GM19395 (cell line): ENCODE measurements at regions not wholly inside any gene's neighbourhood (a gene's known extent, or its start where the extent isn't known, plus 50 kb on each side); places are given as distances from the start of the nearest gene placed in this dataset.

Source experiments
- ATAC-seq: cut with Tn5 transposase; IDR thresholded peaks from one replicate; pipeline ENCODE4 v1.9.1; 2021; ENCODE audit warnings: mild to moderate bottlenecking, moderate library complexity; ENCODE audit not compliant: unreplicated experiment

DNA sequence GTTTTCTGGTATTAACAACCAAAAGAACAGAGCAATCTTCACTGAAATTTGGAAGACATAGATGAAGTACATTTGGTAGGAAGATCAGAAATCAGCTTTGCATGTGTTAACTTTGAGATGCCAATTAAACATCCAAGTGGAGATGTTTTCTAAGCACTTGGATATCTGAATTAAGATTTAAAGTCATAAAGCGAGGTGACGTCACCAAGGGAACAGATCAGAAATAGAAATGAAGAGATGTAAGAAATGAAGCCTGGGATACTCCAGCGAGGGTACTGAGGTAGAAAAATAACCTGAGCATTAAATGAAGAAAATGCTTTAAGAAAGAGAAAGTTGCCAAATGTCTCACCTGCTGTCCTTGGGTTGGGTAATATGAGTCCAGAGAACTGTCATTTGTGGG, 1223.3 kb downstream of the MAT2B start:
- ATAC-seq = no peak

- no peak for ATAC-seq
These were observed 1229.9 kb downstream of the MAT2B start for GRCh38 chr5:164735334-164735733.

GRCh38 chr5:164741376-164741775, 1236.0 kb downstream of the MAT2B start:
- ATAC-seq = peak; percentile 40

GRCh38 chr5:164742025-164742424, 1236.6 kb downstream of the MAT2B start:
- ATAC-seq = peak; percentile 95

DNA sequence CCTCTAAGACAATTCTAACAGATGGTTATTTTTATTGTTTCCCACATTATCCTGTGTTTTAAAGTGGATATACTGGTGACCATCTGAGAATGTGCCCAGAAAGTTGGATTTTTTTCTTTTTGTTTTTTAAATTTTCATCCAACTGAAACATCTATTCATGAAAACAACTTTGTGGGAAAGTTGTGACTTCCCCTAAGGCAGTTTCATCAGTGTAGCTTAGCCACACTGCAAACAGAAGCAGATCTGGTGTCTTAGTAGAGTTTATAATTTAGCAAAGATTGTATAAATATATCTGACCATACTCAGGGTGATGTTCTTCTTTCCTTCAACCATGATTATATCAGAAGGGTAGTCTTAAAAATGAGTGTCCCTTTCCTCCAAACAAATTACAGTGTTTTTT, 1241.3 kb downstream of the MAT2B start:
- no peak for ATAC-seq

DNA sequence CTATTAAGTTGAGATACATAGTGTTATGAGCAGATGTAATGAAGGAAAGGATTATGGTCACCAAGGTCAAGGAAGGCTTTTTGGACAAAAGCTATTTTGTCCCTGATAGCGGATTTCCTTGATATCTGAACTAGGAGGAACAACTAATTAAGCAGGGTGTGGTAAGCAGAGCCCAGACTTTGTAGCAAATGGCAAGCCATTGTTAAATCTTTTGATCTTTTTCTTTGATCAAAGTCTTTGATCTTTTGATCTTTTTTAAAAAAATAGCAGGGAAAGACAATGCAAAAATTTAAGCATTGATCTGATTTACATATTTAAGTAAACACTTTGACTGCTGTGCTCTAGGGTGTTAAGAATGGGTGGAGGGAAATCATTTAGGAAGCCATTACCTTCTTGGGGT, 1242.0 kb downstream of the MAT2B start:
- ATAC-seq = no peak

DNA sequence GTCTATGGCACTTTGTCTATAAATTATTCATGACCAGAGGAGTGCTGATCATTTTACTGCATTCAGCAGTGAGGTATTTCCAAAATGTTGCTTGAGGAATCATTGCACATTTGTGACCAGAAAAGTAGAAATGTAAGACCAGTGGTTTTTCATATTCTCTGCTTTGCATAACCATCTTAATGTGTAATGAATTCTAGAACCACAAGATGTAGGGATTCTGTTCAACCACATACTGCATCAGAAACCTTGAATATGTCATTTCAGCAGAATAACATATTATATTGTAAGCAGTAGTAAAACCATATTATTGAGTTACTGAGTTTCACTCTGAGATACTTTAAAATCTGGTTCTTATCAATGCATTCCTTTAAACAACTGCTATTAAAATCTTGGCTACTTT, 1243.4 kb downstream of the MAT2B start:
- peak; percentile 89 for ATAC-seq

DNA sequence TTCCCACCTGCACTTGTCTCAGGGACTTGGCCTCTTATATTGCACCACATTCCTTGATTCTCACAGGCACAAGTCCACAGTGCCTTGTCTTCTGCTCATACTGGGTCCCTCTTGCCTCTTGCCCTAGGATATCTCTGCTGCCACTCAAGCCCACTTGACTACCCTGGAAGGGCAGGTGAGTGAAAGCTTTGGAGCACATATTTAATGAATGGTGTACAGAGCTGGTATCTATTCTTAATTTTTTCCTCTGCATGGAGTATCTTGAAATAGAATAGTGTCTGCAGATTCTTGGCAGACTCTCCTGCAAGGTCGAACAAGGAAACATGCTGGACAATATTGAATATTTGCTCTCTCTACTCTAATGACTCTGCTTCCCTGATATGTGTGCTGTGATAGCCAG, 1248.0 kb downstream of the MAT2B start:
- ATAC-seq = no peak

DNA sequence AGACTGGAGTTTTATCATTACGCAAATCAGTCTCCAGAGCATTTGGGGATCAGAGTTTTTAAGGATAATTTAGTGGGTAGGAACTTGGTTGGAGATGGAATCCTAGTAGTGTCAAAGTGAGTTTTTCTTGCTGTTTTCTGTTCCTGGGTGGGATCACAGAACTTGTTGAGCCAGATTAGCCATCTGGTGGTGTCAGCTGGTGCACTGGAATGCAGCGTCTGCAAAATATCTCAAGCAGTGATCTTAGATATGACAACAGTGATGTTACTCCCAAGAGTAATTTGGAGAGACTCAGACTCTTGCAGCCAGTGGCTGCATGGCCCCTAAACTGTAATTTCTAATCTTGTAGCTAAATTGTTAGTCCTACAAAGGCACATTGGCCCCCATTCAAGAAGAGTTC, 1257.8 kb downstream of the MAT2B start:
- ATAC-seq = no peak

DNA sequence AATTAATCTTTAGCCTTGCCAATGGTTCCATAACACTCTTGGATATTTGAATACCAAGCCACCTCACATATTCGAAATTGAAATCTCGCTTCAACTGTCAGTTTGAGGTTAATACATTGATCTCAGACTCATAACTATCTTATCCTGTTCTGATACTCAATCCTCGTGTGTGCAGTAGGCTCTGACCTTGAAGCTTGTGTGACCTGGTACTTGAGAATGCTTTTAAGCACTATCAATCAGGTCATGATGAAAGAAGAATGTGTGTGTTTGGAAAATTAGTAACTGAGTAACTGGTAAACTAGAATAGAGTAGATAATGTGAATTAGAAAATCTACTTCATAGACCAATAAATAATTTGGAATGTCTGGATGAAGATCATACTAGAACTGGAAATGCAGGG, 1266.7 kb downstream of the MAT2B start:
- ATAC-seq = no peak

- no peak for ATAC-seq
These were observed 1278.8 kb downstream of the MAT2B start for GRCh38 chr5:164784230-164784629.

DNA sequence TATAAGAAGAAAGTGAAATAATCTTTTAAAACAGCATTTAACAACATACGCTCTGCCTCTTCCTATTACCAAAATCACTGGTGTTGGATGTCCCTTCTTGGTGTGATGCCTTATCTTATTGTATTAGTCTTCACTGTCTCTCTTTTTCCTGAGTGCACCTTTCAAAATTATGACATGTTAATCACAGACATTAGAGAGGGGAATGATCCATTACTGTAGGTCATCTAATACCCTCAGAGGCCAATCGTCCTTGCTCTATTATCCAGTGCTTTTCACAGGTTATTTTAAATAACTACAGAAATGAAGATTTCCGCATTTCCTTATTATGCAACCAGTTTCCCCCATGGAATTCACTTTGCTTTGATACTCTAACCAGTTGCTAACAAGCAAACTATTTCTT, 1292.7 kb downstream of the MAT2B start:
- no peak for ATAC-seq

DNA sequence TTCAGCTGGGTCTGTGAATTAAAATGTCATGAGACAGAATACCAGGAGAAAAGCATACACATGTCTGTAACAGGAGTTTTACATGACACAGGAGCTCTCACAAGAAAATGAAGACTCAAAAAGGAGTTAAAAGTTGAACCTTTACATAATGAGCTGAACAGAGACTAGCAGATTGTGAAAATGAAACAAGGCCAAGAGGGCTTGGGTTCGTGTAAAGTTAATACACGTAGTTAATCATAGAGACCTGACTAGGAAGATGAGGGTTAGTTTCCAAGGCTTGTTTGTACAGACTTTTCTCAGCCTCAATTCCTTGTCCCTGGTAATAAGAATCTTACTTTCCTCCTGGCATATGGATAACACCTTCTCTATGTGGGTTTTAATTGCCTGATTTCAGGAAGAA, 1294.0 kb downstream of the MAT2B start:
- ATAC-seq = peak; percentile 58

- no peak for ATAC-seq
These were observed 1296.5 kb downstream of the MAT2B start for GRCh38 chr5:164801910-164802309.

DNA sequence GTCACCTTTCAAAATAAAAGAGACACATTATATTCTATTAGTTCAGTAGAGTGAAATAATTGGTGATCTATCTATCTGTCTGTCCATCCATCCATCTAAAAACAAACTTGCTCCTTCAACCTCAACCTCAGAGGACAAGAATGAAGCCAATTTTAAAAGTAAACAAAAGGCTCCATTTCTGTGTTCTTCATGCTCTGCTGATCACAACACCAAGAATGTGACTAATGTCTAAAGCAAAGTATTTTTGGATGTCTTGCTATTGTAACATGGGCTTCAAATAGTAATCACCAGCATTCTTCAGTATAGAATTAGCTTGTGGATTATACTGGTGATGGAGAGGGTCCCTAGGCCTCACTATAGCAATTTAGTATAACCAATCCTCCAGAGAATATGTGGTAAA, 1304.4 kb downstream of the MAT2B start:
- ATAC-seq = peak; percentile 96

- no peak for ATAC-seq
These were observed 1313.0 kb downstream of the MAT2B start for GRCh38 chr5:164818445-164818844.

DNA sequence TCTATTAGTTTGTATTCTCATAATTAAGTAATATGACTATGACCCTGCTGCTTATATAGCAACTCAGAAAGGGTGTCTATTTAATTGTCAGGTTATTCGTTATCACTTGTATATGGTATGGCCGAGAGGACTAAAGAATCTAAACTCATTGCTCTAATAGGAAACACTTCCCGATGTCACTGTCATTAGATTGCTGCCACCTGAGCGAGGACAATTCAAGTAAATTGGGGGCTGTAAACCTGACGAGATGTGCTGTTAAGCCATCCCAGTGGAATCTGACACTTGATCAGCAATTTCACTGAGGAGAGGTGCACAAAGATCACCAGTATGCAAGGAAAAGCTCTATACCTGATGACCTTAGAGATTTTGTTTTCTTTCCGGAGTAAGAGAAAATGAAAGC, 1319.3 kb downstream of the MAT2B start:
- ATAC-seq = no peak

- no peak for ATAC-seq
These were observed 1327.1 kb downstream of the MAT2B start for GRCh38 chr5:164832516-164832915.

- ATAC-seq = no peak
These were observed 1338.9 kb downstream of the MAT2B start for GRCh38 chr5:164844348-164844747.

- ATAC-seq = no peak
These were observed 1355.5 kb downstream of the MAT2B start for GRCh38 chr5:164860896-164861295.

DNA sequence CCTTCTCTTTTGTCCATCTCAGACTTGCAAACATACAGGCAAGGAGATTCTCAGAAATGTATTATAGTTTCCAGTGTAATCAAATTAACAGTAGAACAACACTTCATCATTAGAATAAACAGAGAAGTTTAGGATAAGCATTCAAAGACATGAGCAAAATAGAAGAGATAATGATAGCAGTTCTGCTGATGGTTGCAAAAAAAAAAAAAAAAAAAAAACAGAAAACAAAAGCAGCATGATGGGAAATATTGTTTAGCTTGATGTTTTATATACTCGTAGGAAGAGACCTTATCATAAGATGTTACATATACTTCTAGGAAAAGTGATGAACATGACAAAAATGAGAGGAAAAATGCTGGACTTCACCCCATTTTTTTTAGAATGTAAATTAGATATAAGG, 1356.2 kb downstream of the MAT2B start:
- no peak for ATAC-seq

GRCh38 chr5:164868761-164869160, 1363.3 kb downstream of the MAT2B start:
- ATAC-seq = peak; percentile 83

GRCh38 chr5:164869325-164869724, 1363.9 kb downstream of the MAT2B start:
- peak; percentile 50 for ATAC-seq

DNA sequence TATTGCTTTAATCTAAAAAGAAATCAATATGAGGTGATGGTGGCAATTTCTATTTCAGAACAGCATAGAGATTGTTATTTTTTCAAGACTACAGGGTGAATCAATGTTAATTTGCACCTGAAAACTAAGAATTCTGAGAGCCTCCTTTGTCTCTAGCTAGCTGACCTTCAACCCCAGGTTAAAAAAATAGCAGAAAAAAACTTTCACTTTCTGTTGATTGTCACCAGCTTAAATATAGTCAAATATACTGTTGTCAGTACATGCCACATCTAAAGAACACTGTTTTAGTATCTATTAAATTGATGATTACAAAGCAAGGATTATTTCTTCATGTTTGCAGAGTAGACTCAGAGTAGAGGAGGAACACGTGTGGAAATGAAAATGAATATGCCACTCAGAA, 1371.4 kb downstream of the MAT2B start:
- ATAC-seq = no peak
